HEK293 (cell line): ENCODE measurements at regions not wholly inside any gene's neighbourhood (a gene's known extent, or its start where the extent isn't known, plus 50 kb on each side); places are given as distances from the start of the nearest gene placed in this dataset.

Source experiments
- CTCF ChIP-seq: fragments of 450-650 bp; formaldehyde crosslinking; IDR thresholded peaks from 2 replicates; pipeline ENCODE4 v1.5.1; 2016; ENCODE audit warnings: missing biosample characterization, missing genetic modification characterization
- WT1 ChIP-seq: fragments of 450-650 bp; formaldehyde crosslinking; IDR thresholded peaks from 2 replicates; pipeline ENCODE4 v1.5.1; 2016; ENCODE audit warnings: missing biosample characterization, missing genetic modification characterization
- ZBTB20 ChIP-seq: fragments of 450-650 bp; formaldehyde crosslinking; IDR thresholded peaks from 2 replicates; pipeline ENCODE4 v1.5.1; 2016; ENCODE audit warnings: missing biosample characterization, missing genetic modification characterization
- ZBTB44 ChIP-seq: fragments of 450-650 bp; IDR thresholded peaks from 2 replicates; pipeline ENCODE4 v1.5.1; 2018; ENCODE audit warnings: missing biosample characterization, mild to moderate bottlenecking, missing genetic modification characterization
- ZNF146 ChIP-seq: fragments of 450-650 bp; formaldehyde crosslinking; IDR thresholded peaks from 2 replicates; pipeline ENCODE4 v1.5.1; 2016; ENCODE audit warnings: missing biosample characterization, missing genetic modification characterization
- ZNF654 ChIP-seq: fragments of 450-650 bp; formaldehyde crosslinking; IDR thresholded peaks from 2 replicates; pipeline ENCODE4 v1.5.1; 2016; ENCODE audit warnings: low read depth, missing biosample characterization, missing genetic modification characterization
- ZNF792 ChIP-seq: fragments of 450-650 bp; formaldehyde crosslinking; IDR thresholded peaks from 2 replicates; pipeline ENCODE4 v1.5.1; 2016; ENCODE audit warnings: missing biosample characterization, missing genetic modification characterization

GRCh38 chr16:79928142-79928873 lies 327.8 kb upstream of the MAF start:
- TF ChIP-seq CTCF (tag by site-specific recombination) (no peak), ZNF792 (tag by site-specific recombination) (no peak), ZNF654 (tag by site-specific recombination) (no peak), ZBTB44 (tag by site-specific recombination) (no peak), WT1 (tag by site-specific recombination) (no peak), ZBTB20 (tag by site-specific recombination) (no peak), ZNF146 (tag by site-specific recombination) (no peak)
